ENCODE measurements at regions not wholly inside any gene's neighbourhood (a gene's known extent, or its start where the extent isn't known, plus 50 kb on each side); places are given as distances from the start of the nearest gene placed in this dataset.
A peak's percentile ranks its signal among the peaks of the same experiment; 100 is the strongest.

GRCh38 chr7:152537639-152538038 lies 101.8 kb upstream of the KMT2C start:
- peak; percentile 17 to 71 (median 45) for ATAC-seq
- no peaks in the 10 kb centered on the region for H3K9me3 ChIP-seq

GRCh38 chr7:152528612-152529011 lies 92.8 kb upstream of the KMT2C start:
- intact Hi-C loops (cut with DNase I) = no loop called here
- DNase-seq (no peak), ATAC-seq (no peak)
- Histone ChIP-seq H3K4me3 (no peak overlapping the region), H3K9me3 (no peaks in the 10 kb centered on the region), H3K27ac (no peak overlapping the region), H3K4me1 (no peaks in the 10 kb centered on the region), H3K36me3 (no peaks in the 10 kb centered on the region), H3K27me3 (no peaks in the 10 kb centered on the region)
- TF ChIP-seq, protein P1, sequence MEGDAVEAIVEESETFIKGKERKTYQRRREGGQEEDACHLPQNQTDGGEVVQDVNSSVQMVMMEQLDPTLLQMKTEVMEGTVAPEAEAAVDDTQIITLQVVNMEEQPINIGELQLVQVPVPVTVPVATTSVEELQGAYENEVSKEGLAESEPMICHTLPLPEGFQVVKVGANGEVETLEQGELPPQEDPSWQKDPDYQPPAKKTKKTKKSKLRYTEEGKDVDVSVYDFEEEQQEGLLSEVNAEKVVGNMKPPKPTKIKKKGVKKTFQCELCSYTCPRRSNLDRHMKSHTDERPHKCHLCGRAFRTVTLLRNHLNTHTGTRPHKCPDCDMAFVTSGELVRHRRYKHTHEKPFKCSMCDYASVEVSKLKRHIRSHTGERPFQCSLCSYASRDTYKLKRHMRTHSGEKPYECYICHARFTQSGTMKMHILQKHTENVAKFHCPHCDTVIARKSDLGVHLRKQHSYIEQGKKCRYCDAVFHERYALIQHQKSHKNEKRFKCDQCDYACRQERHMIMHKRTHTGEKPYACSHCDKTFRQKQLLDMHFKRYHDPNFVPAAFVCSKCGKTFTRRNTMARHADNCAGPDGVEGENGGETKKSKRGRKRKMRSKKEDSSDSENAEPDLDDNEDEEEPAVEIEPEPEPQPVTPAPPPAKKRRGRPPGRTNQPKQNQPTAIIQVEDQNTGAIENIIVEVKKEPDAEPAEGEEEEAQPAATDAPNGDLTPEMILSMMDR (IDR thresholded peaks at IDR 0.05) = no peak
- no peak for TF ChIP-seq POLR2A (IDR thresholded peaks at IDR 0.05)
- WGBS (ENCODE audit: insufficient coverage, low coverage, low lambda C conversion rate, missing lambda C conversion rate) = 75% methylated on average over 6 of the region's 6 CpGs

More at GRCh38 chr7:152537639-152538038, 101.8 kb upstream of the KMT2C start:
- intact Hi-C loops (cut with DNase I) = no loop called here
- H3K4me3 ChIP-seq = no peak overlapping the region
- no peak for TF ChIP-seq POLR2A (IDR thresholded peaks at IDR 0.05)
- TF ChIP-seq, protein P1 (IDR thresholded peaks at IDR 0.05) = no peak
- no peak overlapping the region for H3K27ac ChIP-seq
- H3K4me1 ChIP-seq = peaks cover 0 to 11% (median 4%) of the 10 kb centered on the region in 4 donors
- no peaks in the 10 kb centered on the region for H3K27me3 ChIP-seq
- no peaks in the 10 kb centered on the region for H3K36me3 ChIP-seq
- 35% methylated on average over 4 of the region's 4 CpGs for WGBS (ENCODE audit: insufficient coverage, low coverage, low lambda C conversion rate, missing lambda C conversion rate)
- no peak for DNase-seq

- TF ChIP-seq, protein P1 (IDR thresholded peaks at IDR 0.05) = no peak
- TF ChIP-seq POLR2A (IDR thresholded peaks at IDR 0.05) = no peak
Observed at GRCh38 chr7:152527610-152528032, 91.8 kb upstream of the KMT2C start.

GRCh38 chr7:152523916-152524315 lies 88.1 kb upstream of the KMT2C start:
- H3K27ac ChIP-seq = no peak overlapping the region
- no peaks in the 10 kb centered on the region for H3K36me3 ChIP-seq
- no peaks in the 10 kb centered on the region for H3K27me3 ChIP-seq
- intact Hi-C loops (cut with DNase I) = no loop called here
- peaks cover 0 to 11% (median 3%) of the 10 kb centered on the region in 4 donors for H3K4me1 ChIP-seq
- no peak overlapping the region for H3K4me3 ChIP-seq
- DNase-seq (no peak), ATAC-seq (peak in 1 of 4 donors; percentile 20)
- no peaks in the 10 kb centered on the region for H3K9me3 ChIP-seq
- 85% methylated on average over 13 of the region's 14 CpGs for WGBS (ENCODE audit: insufficient coverage, low coverage, low lambda C conversion rate, missing lambda C conversion rate)
- TF ChIP-seq, protein P1 (IDR thresholded peaks at IDR 0.05) = no peak
- TF ChIP-seq POLR2A (IDR thresholded peaks at IDR 0.05) = no peak

More at GRCh38 chr7:152527610-152528032, 91.8 kb upstream of the KMT2C start:
- Histone ChIP-seq H3K36me3 (no peaks in the 10 kb centered on the region), H3K9me3 (no peaks in the 10 kb centered on the region), H3K4me1 (peaks cover 0 to 3% (median 1%) of the 10 kb centered on the region in 4 donors), H3K4me3 (no peak overlapping the region), H3K27me3 (no peaks in the 10 kb centered on the region), H3K27ac (no peak overlapping the region)
- ATAC-seq (peak in 2 of 4 donors; percentile 14 to 38), DNase-seq (no peak)
- WGBS (ENCODE audit: insufficient coverage, low coverage, low lambda C conversion rate, missing lambda C conversion rate) = 42% methylated on average over 7 of the region's 7 CpGs
- intact Hi-C loops (cut with DNase I) = no loop called here

All from right lobe of liver (tissue), 6 donors.